ENCODE measurements at regions not wholly inside any gene's neighbourhood (a gene's known extent, or its start where the extent isn't known, plus 50 kb on each side); places are given as distances from the start of the nearest gene placed in this dataset.

DNA sequence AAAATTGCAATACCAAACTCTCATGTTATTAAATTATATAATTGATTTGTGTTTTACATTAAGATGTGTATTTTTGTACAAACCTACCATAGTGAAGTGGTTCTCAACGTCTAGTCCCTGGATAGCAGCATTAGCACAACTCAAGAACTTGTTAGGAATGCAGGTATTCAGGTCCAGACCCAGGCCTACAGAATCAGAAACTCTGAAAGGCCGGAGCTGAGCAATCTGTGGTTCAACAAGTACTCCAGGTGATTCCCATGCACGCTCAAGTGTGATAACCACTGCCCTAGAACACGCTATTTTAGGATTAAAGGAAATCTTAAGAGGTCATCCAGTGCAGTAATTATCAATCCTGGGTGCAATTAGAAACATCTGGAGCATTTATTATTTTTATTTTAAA lies 456.3 kb downstream of the IRS2 start:
- no peak overlapping the region for H3K27ac ChIP-seq
- H3K4me3 ChIP-seq, result no peak overlapping the region
- no peak for TF ChIP-seq POLR2A (IDR thresholded peaks at IDR 0.05)
- TF ChIP-seq, protein P1, sequence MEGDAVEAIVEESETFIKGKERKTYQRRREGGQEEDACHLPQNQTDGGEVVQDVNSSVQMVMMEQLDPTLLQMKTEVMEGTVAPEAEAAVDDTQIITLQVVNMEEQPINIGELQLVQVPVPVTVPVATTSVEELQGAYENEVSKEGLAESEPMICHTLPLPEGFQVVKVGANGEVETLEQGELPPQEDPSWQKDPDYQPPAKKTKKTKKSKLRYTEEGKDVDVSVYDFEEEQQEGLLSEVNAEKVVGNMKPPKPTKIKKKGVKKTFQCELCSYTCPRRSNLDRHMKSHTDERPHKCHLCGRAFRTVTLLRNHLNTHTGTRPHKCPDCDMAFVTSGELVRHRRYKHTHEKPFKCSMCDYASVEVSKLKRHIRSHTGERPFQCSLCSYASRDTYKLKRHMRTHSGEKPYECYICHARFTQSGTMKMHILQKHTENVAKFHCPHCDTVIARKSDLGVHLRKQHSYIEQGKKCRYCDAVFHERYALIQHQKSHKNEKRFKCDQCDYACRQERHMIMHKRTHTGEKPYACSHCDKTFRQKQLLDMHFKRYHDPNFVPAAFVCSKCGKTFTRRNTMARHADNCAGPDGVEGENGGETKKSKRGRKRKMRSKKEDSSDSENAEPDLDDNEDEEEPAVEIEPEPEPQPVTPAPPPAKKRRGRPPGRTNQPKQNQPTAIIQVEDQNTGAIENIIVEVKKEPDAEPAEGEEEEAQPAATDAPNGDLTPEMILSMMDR (IDR thresholded peaks at IDR 0.05), result no peak
- TF ChIP-seq EP300 (IDR thresholded peaks at IDR 0.05), result no peak
- no peak for TF ChIP-seq POLR2AphosphoS5 (IDR thresholded peaks at IDR 0.05)
- no peaks in the 10 kb centered on the region for H3K36me3 ChIP-seq
- no peaks in the 10 kb centered on the region for H3K9me3 ChIP-seq
- no peaks in the 10 kb centered on the region for H3K4me1 ChIP-seq
- no peaks in the 10 kb centered on the region for H3K27me3 ChIP-seq
- WGBS, 2 donors (ENCODE audit: low coverage in 1 of 2), result 92 to 100% methylated on average over 1 to 3 of the region's 4 CpGs
- no peak for ATAC-seq

DNA sequence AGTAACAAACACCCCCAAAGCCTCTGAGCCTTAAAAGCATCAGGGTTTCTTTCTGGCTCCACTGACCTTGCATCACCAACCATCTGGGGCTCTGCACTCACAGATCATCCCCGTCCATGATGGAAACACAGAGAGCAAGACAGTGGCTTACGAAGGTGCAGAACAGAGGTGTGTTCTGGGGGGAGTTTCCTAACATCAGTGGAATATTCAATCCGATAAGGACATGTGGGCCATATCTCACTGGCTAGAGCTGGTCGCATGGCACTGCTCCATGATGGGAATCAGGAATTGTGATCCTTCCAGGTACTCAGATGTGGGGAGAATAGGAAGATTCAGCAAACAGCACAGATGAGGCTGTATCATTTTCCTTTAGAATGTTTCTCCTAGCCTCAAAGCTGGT lies 457.2 kb downstream of the IRS2 start:
- no peak overlapping the region for H3K27ac ChIP-seq
- H3K4me3 ChIP-seq, result no peak overlapping the region
- TF ChIP-seq, protein P1 (IDR thresholded peaks at IDR 0.05), result no peak
- TF ChIP-seq POLR2AphosphoS5 (IDR thresholded peaks at IDR 0.05) (no peak), EP300 (IDR thresholded peaks at IDR 0.05) (no peak)
- H3K9me3 ChIP-seq, result no peaks in the 10 kb centered on the region
- H3K27me3 ChIP-seq, result no peaks in the 10 kb centered on the region
- no peaks in the 10 kb centered on the region for H3K36me3 ChIP-seq
- no peaks in the 10 kb centered on the region for H3K4me1 ChIP-seq
- 92 to 100% methylated on average over 2 to 3 of the region's 4 CpGs for WGBS, 2 donors (ENCODE audit: low coverage in 1 of 2)
- ATAC-seq, result no peak

- H3K36me3 ChIP-seq, result no peaks in the 10 kb centered on the region
- H3K27me3 ChIP-seq, result no peaks in the 10 kb centered on the region
- no peaks in the 10 kb centered on the region for H3K9me3 ChIP-seq
- TF ChIP-seq, protein P1 (IDR thresholded peaks at IDR 0.05), result no peak
- TF ChIP-seq EP300 (IDR thresholded peaks at IDR 0.05) (no peak), POLR2A (IDR thresholded peaks at IDR 0.05) (no peak), POLR2AphosphoS5 (IDR thresholded peaks at IDR 0.05) (no peak)
- no peak overlapping the region for H3K4me3 ChIP-seq
- H3K4me1 ChIP-seq, result no peaks in the 10 kb centered on the region
- H3K27ac ChIP-seq, result no peak overlapping the region
- no peak for ATAC-seq
- 92 to 94% methylated on average over 8 to 9 of the region's 9 CpGs for WGBS, 2 donors (ENCODE audit: low coverage in 1 of 2)
Measured at GRCh38 chr13:109326601-109327000, 459.8 kb downstream of the IRS2 start.

- TF ChIP-seq EP300 (IDR thresholded peaks at IDR 0.05) (no peak), POLR2AphosphoS5 (IDR thresholded peaks at IDR 0.05) (no peak), POLR2A (IDR thresholded peaks at IDR 0.05) (no peak)
- TF ChIP-seq, protein P1 (IDR thresholded peaks at IDR 0.05), result no peak
- Histone ChIP-seq H3K36me3 (no peaks in the 10 kb centered on the region), H3K9me3 (no peaks in the 10 kb centered on the region), H3K27me3 (no peaks in the 10 kb centered on the region), H3K4me1 (no peaks in the 10 kb centered on the region), H3K4me3 (no peak overlapping the region), H3K27ac (no peak overlapping the region)
- WGBS, 2 donors (ENCODE audit: low coverage in 1 of 2), result 91 to 95% methylated on average over 4 of the region's 4 CpGs
- ATAC-seq, result no peak
Measured at GRCh38 chr13:109323338-109323737, 463.0 kb downstream of the IRS2 start.

- Histone ChIP-seq H3K27me3 (no peaks in the 10 kb centered on the region), H3K9me3 (no peaks in the 10 kb centered on the region), H3K36me3 (no peaks in the 10 kb centered on the region), H3K4me3 (no peak overlapping the region), H3K27ac (no peak overlapping the region), H3K4me1 (no peaks in the 10 kb centered on the region)
- no CpG with 5 or more reads among the region's 23 CpGs for WGBS, 2 donors (ENCODE audit: low coverage in 1 of 2)
- TF ChIP-seq, protein P1 (IDR thresholded peaks at IDR 0.05), result no peak
- TF ChIP-seq POLR2AphosphoS5 (IDR thresholded peaks at IDR 0.05), result no peak
- no peak for TF ChIP-seq POLR2A (IDR thresholded peaks at IDR 0.05)
- TF ChIP-seq EP300 (IDR thresholded peaks at IDR 0.05), result no peak
- no peak for ATAC-seq
Measured at GRCh38 chr13:109318945-109319590, 467.3 kb downstream of the IRS2 start.

Data from gastroesophageal sphincter (tissue), 4 donors.